Retina (tissue), 1 donor: ENCODE measurements at regions not wholly inside any gene's neighbourhood (a gene's known extent, or its start where the extent isn't known, plus 50 kb on each side); places are given as distances from the start of the nearest gene placed in this dataset.
A peak's percentile ranks its signal among the peaks of the same experiment; 100 is the strongest.
"Not testable (repeated sequence)": the region's sequence is repeated elsewhere in the genome, so short reads cannot be mapped to it uniquely, and the experiment has no call there.

ENCODE experiments used
- DNase-seq: peaks from one replicate; pipeline ENCODE4 v3.0.0-alpha.2; 2016

GRCh38 chr5:62757686-62758085, 179.1 kb downstream of the LRRC70 start:
- DNase-seq, result not testable (repeated sequence)

DNA sequence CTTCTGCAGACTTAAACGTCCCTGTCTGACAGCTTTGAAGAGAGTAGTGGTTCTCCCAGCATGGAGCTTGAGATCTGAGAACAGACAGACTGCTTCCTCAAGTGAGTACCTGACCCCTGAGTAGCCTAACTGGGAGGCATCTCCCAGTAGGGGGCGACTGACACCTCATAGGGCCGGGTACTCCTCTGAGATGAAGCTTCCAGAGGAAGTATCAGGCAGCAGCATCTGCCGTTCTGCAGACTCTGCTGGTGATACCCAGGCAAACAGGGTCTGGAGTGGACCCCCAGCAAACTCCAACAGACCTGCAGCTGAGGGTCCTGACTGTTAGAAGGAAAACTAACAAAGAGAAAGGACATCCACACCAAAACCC, 174.4 kb downstream of the LRRC70 start:
- not testable (repeated sequence) for DNase-seq

- DNase-seq, result not testable (repeated sequence)
Measured at GRCh38 chr5:62752056-62752997, 173.7 kb downstream of the LRRC70 start.

DNA sequence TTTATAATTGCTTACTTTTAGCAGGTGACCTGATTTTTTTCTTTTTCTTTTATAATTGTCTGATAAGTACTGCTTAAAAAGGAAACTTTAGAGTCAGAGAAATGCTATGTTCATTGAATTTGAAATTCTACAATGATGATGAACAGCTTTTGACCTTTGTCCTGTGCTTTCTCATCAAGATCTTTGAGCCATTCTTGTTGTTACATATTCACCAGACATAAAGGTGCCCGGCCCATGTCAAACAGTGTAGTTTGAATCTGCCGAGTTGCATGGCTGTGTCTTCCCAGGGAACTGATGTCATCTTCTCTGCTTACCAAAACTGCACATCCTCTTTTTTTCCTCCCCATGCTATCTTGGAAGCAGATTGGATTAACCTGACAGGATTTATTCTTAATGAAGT, 163.6 kb downstream of the LRRC70 start:
- DNase-seq, result no peak

DNA sequence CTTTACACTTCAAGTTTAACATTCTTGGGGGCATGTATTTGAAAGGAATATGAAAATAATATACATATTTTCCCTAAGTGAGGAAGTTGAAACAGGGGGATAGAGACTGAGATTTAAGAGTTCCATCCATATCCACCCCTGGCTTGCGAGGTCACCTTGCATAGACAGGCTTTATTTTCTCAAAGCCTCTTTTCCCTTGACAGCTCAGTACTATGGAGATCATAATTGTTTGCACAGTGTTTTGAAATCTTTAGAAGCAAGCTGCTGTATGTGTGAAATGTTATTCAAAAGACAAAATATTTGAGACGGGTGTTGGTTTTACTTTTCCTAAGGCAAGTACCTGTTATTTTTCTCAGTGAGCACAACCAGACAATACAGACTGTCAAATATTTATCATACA, 163.1 kb downstream of the LRRC70 start:
- DNase-seq, result no peak

GRCh38 chr5:62737766-62738165, 159.1 kb downstream of the LRRC70 start:
- DNase-seq, result no peak

DNA sequence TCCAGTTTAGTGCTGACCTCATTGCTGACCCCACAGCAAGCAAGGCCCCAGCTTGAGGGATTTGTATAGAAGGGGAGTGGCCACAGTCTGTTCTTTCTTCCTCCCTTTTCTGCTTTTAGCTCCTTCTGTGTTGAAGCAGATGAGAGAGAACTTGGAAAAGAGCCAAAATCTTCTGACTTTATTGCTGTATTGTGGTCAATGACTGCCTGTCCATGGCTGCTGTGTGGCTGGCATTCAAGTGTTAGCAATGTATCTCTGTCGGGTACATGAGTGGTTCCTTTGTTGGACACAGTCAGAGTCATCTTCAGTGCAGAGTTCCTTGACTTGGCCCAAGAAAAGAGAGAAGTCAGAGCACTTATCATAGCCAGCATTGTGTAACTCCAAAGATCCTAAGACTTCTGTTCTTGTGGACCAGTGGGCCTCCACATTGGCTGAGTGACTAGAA, 154.1 kb downstream of the LRRC70 start:
- DNase-seq, result no peak

- no peak for DNase-seq
Measured at GRCh38 chr5:62731022-62731421, 152.4 kb downstream of the LRRC70 start.

- DNase-seq, result no peak
Measured at GRCh38 chr5:62729675-62730074, 151.1 kb downstream of the LRRC70 start.

GRCh38 chr5:62727861-62728260, 149.2 kb downstream of the LRRC70 start:
- no peak for DNase-seq

- no peak for DNase-seq
Measured at GRCh38 chr5:62727184-62727583, 148.6 kb downstream of the LRRC70 start.

- DNase-seq, result no peak
Measured at GRCh38 chr5:62722360-62722759, 143.7 kb downstream of the LRRC70 start.

DNA sequence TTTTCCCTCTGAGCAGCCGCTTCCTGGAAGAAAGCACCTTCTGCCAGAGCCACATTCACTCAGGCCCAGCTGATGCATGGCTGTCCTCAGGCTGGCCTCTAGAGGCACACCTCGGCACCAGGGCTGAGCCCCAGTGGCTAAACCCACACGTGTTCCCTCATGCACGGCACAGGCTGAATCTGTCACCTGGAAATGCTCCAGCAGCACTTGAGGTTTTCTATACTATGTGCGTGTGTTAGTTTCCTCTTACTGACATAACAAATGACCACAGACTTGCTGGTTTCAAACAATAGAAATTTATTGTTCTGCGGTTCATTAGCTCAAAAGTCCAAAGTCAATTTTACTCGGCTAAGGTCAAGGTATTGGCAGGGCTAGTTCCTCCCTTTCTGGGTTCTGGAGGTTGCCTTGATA, 141.4 kb downstream of the LRRC70 start:
- DNase-seq, result peak; percentile 15

- DNase-seq, result peak; percentile 20
Measured at GRCh38 chr5:62719061-62719720, 140.6 kb downstream of the LRRC70 start.

DNA sequence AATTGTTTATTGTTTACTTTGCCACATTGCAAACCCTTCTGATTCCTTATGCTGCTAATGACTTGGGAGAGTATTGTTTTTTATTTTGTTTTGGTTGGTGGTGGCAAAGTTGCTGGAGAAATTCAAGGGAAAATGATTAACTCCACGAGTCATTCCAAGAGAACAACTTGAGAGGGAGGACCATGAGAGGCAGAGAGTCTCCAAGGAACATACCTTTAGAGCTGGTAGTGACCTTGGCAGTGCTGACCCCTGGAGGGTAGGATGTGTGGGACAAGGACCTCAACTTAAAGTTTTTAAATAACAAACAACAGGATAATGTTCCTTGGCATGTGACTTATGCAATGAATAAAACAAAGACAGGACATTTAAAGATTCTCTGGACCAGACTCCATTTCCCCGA, 139.7 kb downstream of the LRRC70 start:
- no peak for DNase-seq

DNA sequence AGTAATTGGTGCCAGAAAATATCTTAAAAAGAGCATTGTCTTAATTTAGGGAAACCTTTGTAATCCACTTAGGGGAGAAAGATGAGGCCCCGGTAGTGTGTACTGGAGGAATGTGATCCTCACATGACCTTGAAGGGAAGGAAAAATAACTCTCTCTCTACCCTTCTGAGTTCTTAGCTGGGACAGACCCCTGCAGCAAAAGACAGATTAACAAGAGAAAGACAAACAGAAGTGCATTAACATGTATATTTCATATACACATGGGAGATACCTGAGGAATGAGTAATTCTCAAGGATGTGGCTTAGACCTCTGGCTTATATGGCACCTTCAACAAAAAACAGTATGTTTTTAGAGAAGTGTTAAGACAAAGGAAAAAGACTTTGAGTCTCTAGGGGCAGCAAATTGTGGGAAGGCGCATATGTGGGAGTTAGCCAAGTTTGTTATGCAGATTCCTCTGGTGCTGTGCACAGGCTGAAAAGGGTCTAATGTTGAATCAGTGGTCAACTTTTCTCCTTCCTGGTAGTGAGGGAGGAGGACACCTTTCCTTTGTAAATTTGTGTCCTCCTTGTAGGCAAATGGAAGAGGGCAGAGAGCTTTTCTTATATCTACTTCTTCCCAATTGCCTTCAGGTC, 138.8 kb downstream of the LRRC70 start:
- DNase-seq, result no peak

DNA sequence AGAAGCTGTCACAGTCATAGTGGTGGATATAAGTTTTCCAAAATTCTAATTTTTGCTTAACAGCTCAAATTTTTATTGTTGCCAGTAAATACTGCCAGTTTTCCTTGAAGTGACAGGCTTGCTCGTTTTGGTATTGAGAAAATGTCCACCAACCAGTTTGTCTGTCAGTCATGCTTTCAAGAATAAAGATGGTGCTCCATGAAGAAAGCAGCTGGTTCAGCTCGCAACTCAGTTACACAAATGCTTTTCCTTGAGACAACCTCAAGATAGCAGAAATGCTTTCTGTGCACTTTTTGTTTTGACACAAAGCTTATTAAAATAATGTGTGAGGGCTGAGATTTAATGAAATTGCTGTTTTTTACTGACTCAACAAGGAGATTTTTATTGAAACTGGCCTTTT, 135.7 kb downstream of the LRRC70 start:
- DNase-seq, result no peak

DNA sequence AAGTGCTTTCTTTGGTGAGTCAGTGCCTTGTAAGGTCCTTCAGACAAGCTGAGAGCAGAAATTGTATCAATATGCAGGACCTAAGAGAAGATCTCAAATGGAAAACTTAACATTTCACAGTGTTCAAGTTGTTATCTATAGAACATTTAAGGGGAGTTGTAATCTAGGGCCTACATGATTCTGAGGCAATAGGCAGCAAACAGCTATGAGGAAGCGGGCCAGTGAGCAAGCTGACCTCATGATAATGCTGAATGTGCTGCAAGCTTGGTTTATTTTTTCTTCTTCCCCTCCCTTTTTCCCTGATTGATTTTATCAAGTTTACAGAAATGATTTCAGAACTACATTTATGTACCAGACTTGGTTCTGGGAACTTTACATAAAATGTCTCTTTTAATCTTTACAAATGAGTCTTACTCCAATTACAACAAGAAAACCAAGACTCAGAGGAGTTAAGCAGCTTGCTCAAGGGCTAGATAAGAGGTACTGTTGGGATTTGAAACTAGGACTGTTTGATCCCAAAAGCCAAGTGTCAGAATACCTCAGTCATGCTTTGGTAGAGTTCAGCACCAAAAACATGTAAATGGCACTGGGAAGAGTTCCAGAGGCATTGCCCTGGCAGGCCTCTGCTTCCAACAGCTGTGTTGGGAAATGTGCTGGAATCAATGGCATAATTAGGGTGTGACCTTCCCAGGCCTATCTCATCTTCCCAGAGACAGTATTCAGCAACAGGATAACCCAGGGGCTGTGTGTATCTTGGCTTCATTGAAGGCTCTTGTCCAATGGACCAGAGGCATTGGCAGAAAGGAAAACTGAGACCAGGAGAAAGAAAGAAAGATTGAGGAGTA, 130.1 kb downstream of the LRRC70 start:
- no peak for DNase-seq

- no peak for DNase-seq
Measured at GRCh38 chr5:62707563-62707962, 128.9 kb downstream of the LRRC70 start.

DNA sequence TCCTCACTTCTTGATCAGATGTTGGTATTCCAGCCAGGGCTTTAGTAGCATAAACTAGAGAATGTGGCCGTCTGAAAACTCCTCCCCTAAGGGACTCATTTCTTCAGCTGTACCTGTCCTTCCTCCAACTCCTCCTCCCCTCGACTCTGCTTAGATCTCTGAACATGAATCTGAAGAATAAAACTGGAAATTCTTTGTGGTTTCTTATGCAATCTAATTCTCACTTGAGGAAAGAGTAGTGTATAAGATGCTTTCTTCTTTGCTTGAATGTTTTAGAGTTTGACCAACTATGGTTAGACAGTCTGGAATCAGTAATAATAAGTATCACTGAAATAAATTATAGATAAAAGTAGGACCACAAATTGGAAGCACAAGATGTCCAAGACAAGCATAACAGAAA, 128.5 kb downstream of the LRRC70 start:
- DNase-seq, result no peak

DNA sequence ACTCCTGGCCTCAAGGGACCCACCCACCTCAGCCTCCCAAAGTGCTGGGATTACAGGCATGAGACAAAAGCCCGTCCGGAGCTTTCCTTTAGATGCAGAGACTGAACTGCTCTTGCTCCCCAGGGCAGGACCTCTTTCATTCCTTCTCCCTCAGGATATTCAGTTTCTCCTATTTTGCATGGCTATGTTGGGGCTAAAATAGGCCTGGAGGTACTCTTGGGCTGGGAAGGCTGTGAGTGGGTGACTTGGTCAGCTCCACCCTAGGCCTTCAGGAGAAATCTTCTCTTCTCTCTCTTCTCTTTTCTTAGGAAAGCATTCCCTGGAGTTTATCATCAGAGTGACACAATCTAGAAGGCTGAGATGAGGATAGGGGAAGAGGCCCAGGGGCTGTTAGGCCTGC, 126.4 kb downstream of the LRRC70 start:
- DNase-seq, result no peak

- no peak for DNase-seq
Measured at GRCh38 chr5:62702126-62702525, 123.5 kb downstream of the LRRC70 start.

DNA sequence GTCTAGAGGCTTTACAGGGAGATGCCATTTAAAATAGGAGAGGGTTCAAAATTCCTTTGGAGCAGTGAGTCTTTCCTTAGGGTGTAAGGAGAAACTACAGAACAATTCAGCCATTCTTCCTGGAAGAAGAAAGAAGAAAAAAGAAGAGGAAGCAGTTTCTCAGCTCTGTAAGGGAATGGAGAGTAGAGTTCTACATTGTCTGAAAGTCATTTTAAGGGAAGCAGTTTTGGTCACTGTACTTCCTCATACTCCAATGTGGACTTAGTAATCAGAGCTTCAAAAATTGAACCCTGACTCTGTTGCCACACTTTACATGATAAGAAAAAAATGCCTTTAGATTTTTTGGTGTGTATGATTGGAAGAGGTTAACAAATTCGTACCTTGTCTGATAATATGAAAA, 122.4 kb downstream of the LRRC70 start:
- DNase-seq, result no peak
